Keratinocyte (primary cell): ENCODE measurements at regions not wholly inside any gene's neighbourhood (a gene's known extent, or its start where the extent isn't known, plus 50 kb on each side); places are given as distances from the start of the nearest gene placed in this dataset.

ENCODE experiments used
- DNase-seq: peaks from one replicate; pipeline ENCODE4 v3.0.0-alpha.2; 2011; ENCODE audit warnings: low read depth, missing footprints, low spot score
- FAIRE-seq: peaks from 2 replicates; lab custom pipeline; 2011; peaks lifted over from hg19 to GRCh38; lab: Jason Lieb, UNC
- H2AFZ ChIP-seq: 2 replicates; pipeline ENCODE4 v1.6.0; 2012; ENCODE audit warnings: low read length, control low read depth, inconsistent platforms; ENCODE audit not compliant: control insufficient read depth
- H3K27ac ChIP-seq: 2 replicates; pipeline ENCODE4 v1.5.1; 2011; ENCODE audit warnings: low read length; ENCODE audit not compliant: control insufficient read depth, insufficient read depth
- H3K27me3 ChIP-seq: 3 replicates; pipeline ENCODE4 v1.6.0; 2011; ENCODE audit warnings: low read length; ENCODE audit not compliant: control insufficient read depth, insufficient read depth; ENCODE audit errors: extremely low read depth
- H3K36me3 ChIP-seq, 2 experiments: 2 replicates in 1 of 2; 3 replicates in 1 of 2; pipeline ENCODE4 v1.5.1; 2011; ENCODE audit warnings: low read length in 2 of 2, mild to moderate bottlenecking in 1 of 2; ENCODE audit not compliant: control insufficient read depth in 2 of 2, insufficient read depth in 2 of 2; ENCODE audit errors: extremely low read depth in 1 of 2
- H3K4me1 ChIP-seq: 3 replicates; pipeline ENCODE4 v1.5.1; 2011; ENCODE audit warnings: low read length; ENCODE audit not compliant: control insufficient read depth, insufficient read depth; ENCODE audit errors: extremely low read depth
- H3K4me2 ChIP-seq: 3 replicates; pipeline ENCODE4 v1.6.0; 2011; ENCODE audit warnings: low read depth, low read length; ENCODE audit not compliant: control insufficient read depth, insufficient read depth; ENCODE audit errors: extremely low read depth
- H3K4me3 ChIP-seq, 3 experiments: fragments of 200-600 bp in 1 of 3; sonication (generic) in 1 of 3; 2 replicates in 2 of 3; 3 replicates in 1 of 3; pipeline ENCODE4 v1.5.1; 2011 to 2016; ENCODE audit warnings: low read length in 3 of 3, mild to moderate bottlenecking in 3 of 3, control low read depth in 2 of 3, inconsistent platforms in 1 of 3, low read depth in 1 of 3, mixed read lengths in 1 of 3, mixed run types in 1 of 3, moderate library complexity in 1 of 3; ENCODE audit not compliant: control insufficient read depth in 2 of 3, insufficient read depth in 2 of 3; ENCODE audit errors: extremely low read depth in 1 of 3
- H3K79me2 ChIP-seq: 2 replicates; pipeline ENCODE4 v1.6.0; 2012; ENCODE audit warnings: low read length; ENCODE audit not compliant: control insufficient read depth, insufficient read depth
- H3K9ac ChIP-seq: 3 replicates; pipeline ENCODE4 v1.6.0; 2011; ENCODE audit warnings: low read length; ENCODE audit not compliant: control insufficient read depth, insufficient read depth; ENCODE audit errors: extremely low read depth
- H3K9me1 ChIP-seq: 3 replicates; pipeline ENCODE4 v1.6.0; 2011; ENCODE audit warnings: low read length; ENCODE audit not compliant: control insufficient read depth, insufficient read depth; ENCODE audit errors: extremely low read depth
- H3K9me3 ChIP-seq: 2 replicates; pipeline ENCODE4 v1.5.1; 2012; ENCODE audit warnings: low read depth, low read length; ENCODE audit not compliant: control insufficient read depth
- H4K20me1 ChIP-seq: 3 replicates; pipeline ENCODE4 v1.6.0; 2011; ENCODE audit warnings: low read length; ENCODE audit not compliant: control insufficient read depth, insufficient read depth; ENCODE audit errors: extremely low read depth
- EZH2 ChIP-seq: IDR thresholded peaks from one replicate; pipeline ENCODE4 v1.6.1; 2012; ENCODE audit warnings: inconsistent platforms, mild to moderate bottlenecking, low read length, moderate library complexity
- dilution Hi-C: fragments of 300-500 bp; cut with MboI; formaldehyde crosslinking; loops from one replicate; pipeline ENCODE4 v1.7.0; 2020; ENCODE audit warnings: low sequenced_read_pairs; ENCODE audit not compliant: extremely low pct_ligation_motif_present
- TF ChIP-seq, protein P1 (sequence below), 3 experiments: IDR thresholded peaks in 1 of 3; conservative IDR thresholded peaks in 1 of 3; optimal IDR thresholded peaks in 1 of 3; 2 replicates in 2 of 3; 3 replicates in 1 of 3; pipeline versions ENCODE3 to v1.5.1; 2011; ENCODE audit warnings: low read length in 3 of 3, mild to moderate bottlenecking in 3 of 3, moderate library complexity in 2 of 3, control low read depth in 1 of 3, inconsistent platforms in 1 of 3; ENCODE audit not compliant: insufficient read depth in 2 of 3; ENCODE audit errors: extremely low read depth in 1 of 3

DNA sequence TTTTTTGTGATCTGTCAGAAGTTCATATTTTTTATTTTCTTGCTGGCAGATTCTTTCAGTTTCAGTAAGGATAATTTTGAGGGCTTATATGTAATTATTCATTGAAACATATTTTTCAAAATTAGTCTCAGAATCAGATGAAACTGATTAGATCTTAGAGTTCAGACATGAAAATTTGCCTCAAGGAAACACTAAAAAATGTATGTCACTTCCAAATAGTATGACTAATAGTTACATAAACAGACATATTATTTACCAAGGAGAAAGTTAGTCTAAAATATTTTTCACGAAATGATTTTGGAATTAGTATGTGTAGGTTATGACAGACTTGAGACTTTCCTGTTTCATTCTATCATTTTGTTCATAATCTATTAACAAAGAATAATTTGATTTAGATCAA lies 628.6 kb downstream of the CCDC85A start:
- no peaks in the 10 kb centered on the region for H4K20me1 ChIP-seq
- dilution Hi-C loops, result no loop called here
- FAIRE-seq (no peak), DNase-seq (no peak)
- H3K9me3 ChIP-seq, result no peaks in the 10 kb centered on the region
- no peak for TF ChIP-seq EZH2
- TF ChIP-seq, protein P1, sequence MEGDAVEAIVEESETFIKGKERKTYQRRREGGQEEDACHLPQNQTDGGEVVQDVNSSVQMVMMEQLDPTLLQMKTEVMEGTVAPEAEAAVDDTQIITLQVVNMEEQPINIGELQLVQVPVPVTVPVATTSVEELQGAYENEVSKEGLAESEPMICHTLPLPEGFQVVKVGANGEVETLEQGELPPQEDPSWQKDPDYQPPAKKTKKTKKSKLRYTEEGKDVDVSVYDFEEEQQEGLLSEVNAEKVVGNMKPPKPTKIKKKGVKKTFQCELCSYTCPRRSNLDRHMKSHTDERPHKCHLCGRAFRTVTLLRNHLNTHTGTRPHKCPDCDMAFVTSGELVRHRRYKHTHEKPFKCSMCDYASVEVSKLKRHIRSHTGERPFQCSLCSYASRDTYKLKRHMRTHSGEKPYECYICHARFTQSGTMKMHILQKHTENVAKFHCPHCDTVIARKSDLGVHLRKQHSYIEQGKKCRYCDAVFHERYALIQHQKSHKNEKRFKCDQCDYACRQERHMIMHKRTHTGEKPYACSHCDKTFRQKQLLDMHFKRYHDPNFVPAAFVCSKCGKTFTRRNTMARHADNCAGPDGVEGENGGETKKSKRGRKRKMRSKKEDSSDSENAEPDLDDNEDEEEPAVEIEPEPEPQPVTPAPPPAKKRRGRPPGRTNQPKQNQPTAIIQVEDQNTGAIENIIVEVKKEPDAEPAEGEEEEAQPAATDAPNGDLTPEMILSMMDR (optimal IDR thresholded peaks at IDR 0.05 in 1 of 3, IDR thresholded peaks at IDR 0.05 in 1 of 3, conservative IDR thresholded peaks at IDR 0.05 in 1 of 3; ENCODE audit: extremely low read depth in 1 of 3, insufficient read depth in 2 of 3, low read length in 3 of 3), result no peak
- no peak overlapping the region for H2AFZ ChIP-seq
- H3K4me3 ChIP-seq, result no peak overlapping the region
- peaks cover 5% of the 10 kb centered on the region for H3K4me1 ChIP-seq
- no peaks in the 10 kb centered on the region for H3K36me3 ChIP-seq
- H3K27ac ChIP-seq, result no peak overlapping the region
- no peaks in the 10 kb centered on the region for H3K9me1 ChIP-seq
- H3K79me2 ChIP-seq, result no peaks in the 10 kb centered on the region
- no peak overlapping the region for H3K9ac ChIP-seq
- H3K4me2 ChIP-seq, result peak overlapping the region; percentile 20
- H3K27me3 ChIP-seq, result no peaks in the 10 kb centered on the region

DNA sequence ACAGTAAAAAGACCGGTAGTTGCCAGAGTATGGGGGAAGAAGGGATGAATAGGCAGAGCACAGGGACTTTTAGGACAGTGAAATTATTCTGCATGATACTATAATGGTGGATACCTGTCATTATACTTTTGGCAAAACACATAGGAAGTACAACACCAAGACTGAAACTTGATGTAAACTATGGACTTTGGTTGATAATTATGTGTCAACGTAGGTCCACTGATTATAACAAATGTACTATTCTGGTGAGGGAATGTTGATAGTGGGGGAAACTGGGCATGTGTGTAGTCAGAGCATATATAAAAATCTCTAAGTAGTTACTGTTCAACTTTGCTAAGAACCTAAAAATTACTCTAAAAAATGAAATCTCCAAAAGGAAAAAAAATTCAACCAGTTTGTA lies 629.7 kb downstream of the CCDC85A start:
- no peaks in the 10 kb centered on the region for H3K36me3 ChIP-seq
- H2AFZ ChIP-seq, result no peak overlapping the region
- H3K27me3 ChIP-seq, result no peaks in the 10 kb centered on the region
- H3K9me1 ChIP-seq, result no peaks in the 10 kb centered on the region
- TF ChIP-seq, protein P1 (optimal IDR thresholded peaks at IDR 0.05 in 1 of 3, IDR thresholded peaks at IDR 0.05 in 1 of 3, conservative IDR thresholded peaks at IDR 0.05 in 1 of 3; ENCODE audit: extremely low read depth in 1 of 3, insufficient read depth in 2 of 3, low read length in 3 of 3), result no peak
- no peak for TF ChIP-seq EZH2
- H4K20me1 ChIP-seq, result no peaks in the 10 kb centered on the region
- no peak for DNase-seq
- no peaks in the 10 kb centered on the region for H3K79me2 ChIP-seq
- no peak overlapping the region for H3K4me3 ChIP-seq
- FAIRE-seq, result no peak
- dilution Hi-C loops, result no loop called here
- no peak overlapping the region for H3K4me2 ChIP-seq
- H3K9ac ChIP-seq, result no peak overlapping the region
- H3K4me1 ChIP-seq, result peaks cover 5% of the 10 kb centered on the region
- H3K9me3 ChIP-seq, result no peaks in the 10 kb centered on the region
- no peak overlapping the region for H3K27ac ChIP-seq
